ENCODE measurements at regions not wholly inside any gene's neighbourhood (a gene's known extent, or its start where the extent isn't known, plus 50 kb on each side); places are given as distances from the start of the nearest gene placed in this dataset.

DNA sequence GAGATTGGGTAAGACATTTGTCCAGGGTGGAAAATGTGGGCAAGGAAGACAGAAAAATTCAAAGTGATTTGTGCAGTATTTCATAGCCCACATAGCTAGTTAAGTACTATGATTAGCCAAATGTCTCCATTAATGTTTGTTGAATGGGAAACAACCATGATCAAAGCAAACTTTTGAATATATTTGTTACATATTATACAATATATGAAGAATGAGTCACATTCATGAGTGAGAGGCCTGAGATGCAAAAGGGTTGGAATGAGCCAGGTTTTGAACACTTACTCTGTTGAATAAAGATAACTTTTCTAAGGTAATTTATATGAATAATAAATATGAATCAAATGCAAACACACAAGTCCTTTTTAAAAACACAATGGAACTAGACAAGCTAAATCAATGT, 984.5 kb upstream of the CDH2 start:
- TF ChIP-seq ZNF426 (tag by site-specific recombination; IDR thresholded peaks at IDR 0.05) (no peak), ZNF146 (tag by site-specific recombination; IDR thresholded peaks at IDR 0.05) (no peak)
- TF ChIP-seq, protein P1, sequence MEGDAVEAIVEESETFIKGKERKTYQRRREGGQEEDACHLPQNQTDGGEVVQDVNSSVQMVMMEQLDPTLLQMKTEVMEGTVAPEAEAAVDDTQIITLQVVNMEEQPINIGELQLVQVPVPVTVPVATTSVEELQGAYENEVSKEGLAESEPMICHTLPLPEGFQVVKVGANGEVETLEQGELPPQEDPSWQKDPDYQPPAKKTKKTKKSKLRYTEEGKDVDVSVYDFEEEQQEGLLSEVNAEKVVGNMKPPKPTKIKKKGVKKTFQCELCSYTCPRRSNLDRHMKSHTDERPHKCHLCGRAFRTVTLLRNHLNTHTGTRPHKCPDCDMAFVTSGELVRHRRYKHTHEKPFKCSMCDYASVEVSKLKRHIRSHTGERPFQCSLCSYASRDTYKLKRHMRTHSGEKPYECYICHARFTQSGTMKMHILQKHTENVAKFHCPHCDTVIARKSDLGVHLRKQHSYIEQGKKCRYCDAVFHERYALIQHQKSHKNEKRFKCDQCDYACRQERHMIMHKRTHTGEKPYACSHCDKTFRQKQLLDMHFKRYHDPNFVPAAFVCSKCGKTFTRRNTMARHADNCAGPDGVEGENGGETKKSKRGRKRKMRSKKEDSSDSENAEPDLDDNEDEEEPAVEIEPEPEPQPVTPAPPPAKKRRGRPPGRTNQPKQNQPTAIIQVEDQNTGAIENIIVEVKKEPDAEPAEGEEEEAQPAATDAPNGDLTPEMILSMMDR (tag by site-specific recombination; IDR thresholded peaks at IDR 0.05) = no peak
